ENCODE measurements at regions not wholly inside any gene's neighbourhood (a gene's known extent, or its start where the extent isn't known, plus 50 kb on each side); places are given as distances from the start of the nearest gene placed in this dataset.

- Histone ChIP-seq H3K36me3 (replicated peaks in 1 of 2; ENCODE audit: control insufficient read depth in 1 of 2, insufficient read depth in 2 of 2, low read length in 1 of 2) (no peaks in the 10 kb centered on the region), H3K27ac (ENCODE audit: low read depth in 2 of 2, low read length in 1 of 2) (no peak overlapping the region), H3K79me2 (ENCODE audit: insufficient read depth) (no peaks in the 10 kb centered on the region), H3F3A (replicated peaks; ENCODE audit: insufficient read depth) (peaks cover 3% of the 10 kb centered on the region), H2AFZ (ENCODE audit: low read depth) (no peak overlapping the region), H3K4me3 (ENCODE audit: low read depth in 2 of 2, low read length in 1 of 2) (no peak overlapping the region), H3K9ac (no peak overlapping the region), H3K27me3 (ENCODE audit: insufficient read depth) (no peaks in the 10 kb centered on the region), H3K9me2 (no peaks in the 10 kb centered on the region), H4K20me1 (ENCODE audit: insufficient read depth) (no peaks in the 10 kb centered on the region), H3K9me3 (no peaks in the 10 kb centered on the region), H3K4me1 (ENCODE audit: control insufficient read depth in 1 of 2, insufficient read depth in 2 of 2, low read depth in 1 of 2, low read length in 1 of 2) (peaks cover 15 to 19% of the 10 kb centered on the region in 2 experiments; a peak in 3 of 4 replicates), H3K4me2 (no peak overlapping the region)
- ChIA-PET POLR2A (no interaction called here), CTCF (interaction anchor here (1.1 to 1.2 kb wide), 2 partner anchors 12 to 301 kb away, joined by 3 to 4 read pairs; no protein-coding TSS in a partner anchor)
- no peak for DNase-seq
- TF ChIP-seq MXI1 (IDR thresholded peaks at IDR 0.05; ENCODE audit: low read depth, low read length) (no peak), SIN3A (IDR thresholded peaks at IDR 0.05; ENCODE audit: borderline replicate concordance, low read depth, low read length) (no peak), POLR2AphosphoS5 (IDR thresholded peaks at IDR 0.05; ENCODE audit: low read depth, low read length) (no peak)
- TF ChIP-seq, protein P1, sequence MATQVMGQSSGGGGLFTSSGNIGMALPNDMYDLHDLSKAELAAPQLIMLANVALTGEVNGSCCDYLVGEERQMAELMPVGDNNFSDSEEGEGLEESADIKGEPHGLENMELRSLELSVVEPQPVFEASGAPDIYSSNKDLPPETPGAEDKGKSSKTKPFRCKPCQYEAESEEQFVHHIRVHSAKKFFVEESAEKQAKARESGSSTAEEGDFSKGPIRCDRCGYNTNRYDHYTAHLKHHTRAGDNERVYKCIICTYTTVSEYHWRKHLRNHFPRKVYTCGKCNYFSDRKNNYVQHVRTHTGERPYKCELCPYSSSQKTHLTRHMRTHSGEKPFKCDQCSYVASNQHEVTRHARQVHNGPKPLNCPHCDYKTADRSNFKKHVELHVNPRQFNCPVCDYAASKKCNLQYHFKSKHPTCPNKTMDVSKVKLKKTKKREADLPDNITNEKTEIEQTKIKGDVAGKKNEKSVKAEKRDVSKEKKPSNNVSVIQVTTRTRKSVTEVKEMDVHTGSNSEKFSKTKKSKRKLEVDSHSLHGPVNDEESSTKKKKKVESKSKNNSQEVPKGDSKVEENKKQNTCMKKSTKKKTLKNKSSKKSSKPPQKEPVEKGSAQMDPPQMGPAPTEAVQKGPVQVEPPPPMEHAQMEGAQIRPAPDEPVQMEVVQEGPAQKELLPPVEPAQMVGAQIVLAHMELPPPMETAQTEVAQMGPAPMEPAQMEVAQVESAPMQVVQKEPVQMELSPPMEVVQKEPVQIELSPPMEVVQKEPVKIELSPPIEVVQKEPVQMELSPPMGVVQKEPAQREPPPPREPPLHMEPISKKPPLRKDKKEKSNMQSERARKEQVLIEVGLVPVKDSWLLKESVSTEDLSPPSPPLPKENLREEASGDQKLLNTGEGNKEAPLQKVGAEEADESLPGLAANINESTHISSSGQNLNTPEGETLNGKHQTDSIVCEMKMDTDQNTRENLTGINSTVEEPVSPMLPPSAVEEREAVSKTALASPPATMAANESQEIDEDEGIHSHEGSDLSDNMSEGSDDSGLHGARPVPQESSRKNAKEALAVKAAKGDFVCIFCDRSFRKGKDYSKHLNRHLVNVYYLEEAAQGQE (IDR thresholded peaks at IDR 0.05; ENCODE audit: low read depth, low read length): no peak
Observed at GRCh38 chr1:96536581-96536980, 185.0 kb upstream of the PTBP2 start.

- DNase-seq: peak; percentile 13
- 44% methylated on average over 4 of the region's 4 CpGs for WGBS (ENCODE audit: low lambda C conversion rate)
- Histone ChIP-seq H3K79me2 (ENCODE audit: insufficient read depth) (no peaks in the 10 kb centered on the region), H3K4me2 (peak overlapping the region; percentile 58; the same call in 1 of the 2 replicates), H3F3A (replicated peaks; ENCODE audit: insufficient read depth) (peaks cover 3% of the 10 kb centered on the region), H3K27me3 (ENCODE audit: insufficient read depth) (no peaks in the 10 kb centered on the region), H3K4me1 (ENCODE audit: control insufficient read depth in 1 of 2, insufficient read depth in 2 of 2, low read depth in 1 of 2, low read length in 1 of 2) (peaks cover 15 to 19% of the 10 kb centered on the region in 2 experiments; a peak in 3 of 4 replicates), H4K20me1 (ENCODE audit: insufficient read depth) (no peaks in the 10 kb centered on the region), H3K9ac (no peak overlapping the region), H3K4me3 (ENCODE audit: low read depth in 2 of 2, low read length in 1 of 2) (no peak overlapping the region; a peak in 1 of 4 replicates), H3K27ac (ENCODE audit: low read depth in 2 of 2, low read length in 1 of 2) (peak overlapping the region; percentile 70 to 92), H2AFZ (ENCODE audit: low read depth) (no peak overlapping the region), H3K36me3 (replicated peaks in 1 of 2; ENCODE audit: control insufficient read depth in 1 of 2, insufficient read depth in 2 of 2, low read length in 1 of 2) (no peaks in the 10 kb centered on the region), H3K9me3 (no peaks in the 10 kb centered on the region), H3K9me2 (no peaks in the 10 kb centered on the region)
- ChIA-PET POLR2A (interaction anchor here (1.9 kb wide), 1 partner anchor 184 kb away, joined by 7 read pairs; the partner anchor contains the start of gene PTBP2), CTCF (interaction anchor here (0.7 to 1.9 kb wide), 8 partner anchors 13 to 339 kb away, joined by 3 to 5 read pairs (median 4); no protein-coding TSS in a partner anchor)
- TF ChIP-seq CHD2 (IDR thresholded peaks at IDR 0.05; ENCODE audit: low read length, partially characterized antibody) (no peak), RAD21 (IDR thresholded peaks at IDR 0.05; ENCODE audit: low read length) (peak; percentile 60)
- TF ChIP-seq, protein P2, sequence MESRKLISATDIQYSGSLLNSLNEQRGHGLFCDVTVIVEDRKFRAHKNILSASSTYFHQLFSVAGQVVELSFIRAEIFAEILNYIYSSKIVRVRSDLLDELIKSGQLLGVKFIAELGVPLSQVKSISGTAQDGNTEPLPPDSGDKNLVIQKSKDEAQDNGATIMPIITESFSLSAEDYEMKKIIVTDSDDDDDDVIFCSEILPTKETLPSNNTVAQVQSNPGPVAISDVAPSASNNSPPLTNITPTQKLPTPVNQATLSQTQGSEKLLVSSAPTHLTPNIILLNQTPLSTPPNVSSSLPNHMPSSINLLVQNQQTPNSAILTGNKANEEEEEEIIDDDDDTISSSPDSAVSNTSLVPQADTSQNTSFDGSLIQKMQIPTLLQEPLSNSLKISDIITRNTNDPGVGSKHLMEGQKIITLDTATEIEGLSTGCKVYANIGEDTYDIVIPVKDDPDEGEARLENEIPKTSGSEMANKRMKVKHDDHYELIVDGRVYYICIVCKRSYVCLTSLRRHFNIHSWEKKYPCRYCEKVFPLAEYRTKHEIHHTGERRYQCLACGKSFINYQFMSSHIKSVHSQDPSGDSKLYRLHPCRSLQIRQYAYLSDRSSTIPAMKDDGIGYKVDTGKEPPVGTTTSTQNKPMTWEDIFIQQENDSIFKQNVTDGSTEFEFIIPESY (IDR thresholded peaks at IDR 0.05; ENCODE audit: borderline replicate concordance, low read depth): no peak
Observed at GRCh38 chr1:96538111-96538641, 183.4 kb upstream of the PTBP2 start.

All from SK-N-SH (cell line).